Neural cell (in vitro differentiated cells): ENCODE measurements at regions not wholly inside any gene's neighbourhood (a gene's known extent, or its start where the extent isn't known, plus 50 kb on each side); places are given as distances from the start of the nearest gene placed in this dataset.

Experiments used
- H2AFZ ChIP-seq: fragments of 200-600, 300-800 bp; sonication (generic), shearing (Covaris generic); 2 replicates; pipeline ENCODE4 v1.6.0; 2014; ENCODE audit warnings: low read depth, mild to moderate bottlenecking, antibody characterized with exemption, low read length, moderate library complexity
- H3F3A ChIP-seq: fragments of 200-600 bp; shearing (Covaris generic); 2 replicates; pipeline ENCODE4 v1.6.1; 2016; ENCODE audit warnings: mild to moderate bottlenecking, moderate library complexity, mixed read lengths, antibody characterized with exemption, low read length; ENCODE audit not compliant: insufficient read depth, poor library complexity, severe bottlenecking
- H3K27ac ChIP-seq: fragments of 200-600, 300-800 bp; sonication (generic), shearing (Covaris generic); 2 replicates; pipeline ENCODE4 v1.5.1; 2014; ENCODE audit warnings: mild to moderate bottlenecking, low read length, moderate library complexity
- H3K27me3 ChIP-seq: fragments of 300-800, 200-600 bp; sonication (generic), shearing (Covaris generic); 2 replicates; pipeline ENCODE4 v1.6.0; 2014; ENCODE audit warnings: mild to moderate bottlenecking, low read depth, low read length, moderate library complexity; ENCODE audit not compliant: insufficient read depth
- H3K36me3 ChIP-seq: fragments of 300-800, 200-600 bp; sonication (generic), shearing (Covaris generic); 2 replicates; pipeline ENCODE4 v1.5.1; 2014; ENCODE audit warnings: mild to moderate bottlenecking, antibody characterized with exemption, low read length, moderate library complexity; ENCODE audit not compliant: insufficient read depth
- H3K4me2 ChIP-seq: fragments of 300-800, 200-600 bp; sonication (generic), shearing (Covaris generic); 2 replicates; pipeline ENCODE4 v1.6.0; 2014; ENCODE audit warnings: mild to moderate bottlenecking, low read length
- H3K4me3 ChIP-seq: fragments of 300-800, 200-600 bp; sonication (generic), shearing (Covaris generic); 2 replicates; pipeline ENCODE4 v1.5.1; 2014; ENCODE audit warnings: mild to moderate bottlenecking, low read length, moderate library complexity
- H3K79me2 ChIP-seq: fragments of 200-600 bp; shearing (Covaris generic); replicated peaks from 2 replicates; pipeline ENCODE4 v1.6.0; 2014; ENCODE audit warnings: mild to moderate bottlenecking, low read length, moderate library complexity; ENCODE audit not compliant: insufficient read depth
- H3K9ac ChIP-seq: fragments of 300-800, 200-600 bp; sonication (generic), shearing (Covaris generic); 2 replicates; pipeline ENCODE4 v1.6.1; 2016; ENCODE audit warnings: mild to moderate bottlenecking, low read length, mixed read lengths
- H3K9me2 ChIP-seq: fragments of 200-600 bp; shearing (Covaris generic); 2 replicates; pipeline ENCODE4 v1.6.1; 2016; ENCODE audit warnings: mild to moderate bottlenecking, low read length, mixed read lengths; ENCODE audit not compliant: insufficient read depth
- H3K9me3 ChIP-seq: fragments of 200-600, 300-800 bp; sonication (generic), shearing (Covaris generic); 2 replicates; pipeline ENCODE4 v1.6.1; 2016; ENCODE audit warnings: mild to moderate bottlenecking, mixed run types, low read length, moderate library complexity, mixed read lengths
- H4K20me1 ChIP-seq: fragments of 200-600 bp; shearing (Covaris generic); 2 replicates; pipeline ENCODE4 v1.6.1; 2016; ENCODE audit warnings: mild to moderate bottlenecking, mixed run types; ENCODE audit not compliant: insufficient read depth
- EP300 ChIP-seq: fragments of 450-650 bp; conservative IDR thresholded peaks from 2 replicates; pipeline ENCODE4 v1.6.1; 2014; ENCODE audit warnings: antibody characterized with exemption, mild to moderate bottlenecking, moderate library complexity; ENCODE audit not compliant: poor library complexity, severe bottlenecking
- EZH2 ChIP-seq: fragments of 200-600, 300-800 bp; shearing (Covaris generic), sonication (generic); IDR thresholded peaks from 2 replicates; pipeline ENCODE4 v1.6.1; 2014; ENCODE audit warnings: antibody characterized with exemption, low read length, borderline replicate concordance, mild to moderate bottlenecking; ENCODE audit not compliant: insufficient read depth, poor library complexity, severe bottlenecking
- MXI1 ChIP-seq: fragments of 450-650 bp; conservative IDR thresholded peaks from 2 replicates; pipeline ENCODE4 v1.6.1; 2014; ENCODE audit warnings: antibody characterized with exemption, mild to moderate bottlenecking; ENCODE audit not compliant: poor library complexity, severe bottlenecking
- POLR2AphosphoS5 ChIP-seq: IDR thresholded peaks from 2 replicates; pipeline ENCODE4 v1.6.1; 2012
- RAD21 ChIP-seq: fragments of 450-650 bp; conservative IDR thresholded peaks from 2 replicates; pipeline ENCODE4 v1.6.1; 2014; ENCODE audit warnings: antibody characterized with exemption, mild to moderate bottlenecking, moderate library complexity
- SMC3 ChIP-seq: fragments of 450-650 bp; conservative IDR thresholded peaks from 2 replicates; pipeline ENCODE4 v1.6.1; 2014; ENCODE audit warnings: antibody characterized with exemption, mild to moderate bottlenecking, moderate library complexity; ENCODE audit not compliant: poor library complexity
- TAF1 ChIP-seq: IDR thresholded peaks from 2 replicates; pipeline ENCODE4 v1.6.1; 2012; ENCODE audit warnings: low read depth
- TF ChIP-seq, protein P1 (sequence below): IDR thresholded peaks from 2 replicates; pipeline ENCODE4 v1.6.1; 2012; ENCODE audit warnings: borderline replicate concordance
- TF ChIP-seq, protein P2 (sequence below): fragments of 450-650 bp; IDR thresholded peaks from 2 replicates; pipeline ENCODE4 v1.5.1; 2014; ENCODE audit warnings: antibody characterized with exemption, mild to moderate bottlenecking, moderate library complexity; ENCODE audit not compliant: poor library complexity, severe bottlenecking

DNA sequence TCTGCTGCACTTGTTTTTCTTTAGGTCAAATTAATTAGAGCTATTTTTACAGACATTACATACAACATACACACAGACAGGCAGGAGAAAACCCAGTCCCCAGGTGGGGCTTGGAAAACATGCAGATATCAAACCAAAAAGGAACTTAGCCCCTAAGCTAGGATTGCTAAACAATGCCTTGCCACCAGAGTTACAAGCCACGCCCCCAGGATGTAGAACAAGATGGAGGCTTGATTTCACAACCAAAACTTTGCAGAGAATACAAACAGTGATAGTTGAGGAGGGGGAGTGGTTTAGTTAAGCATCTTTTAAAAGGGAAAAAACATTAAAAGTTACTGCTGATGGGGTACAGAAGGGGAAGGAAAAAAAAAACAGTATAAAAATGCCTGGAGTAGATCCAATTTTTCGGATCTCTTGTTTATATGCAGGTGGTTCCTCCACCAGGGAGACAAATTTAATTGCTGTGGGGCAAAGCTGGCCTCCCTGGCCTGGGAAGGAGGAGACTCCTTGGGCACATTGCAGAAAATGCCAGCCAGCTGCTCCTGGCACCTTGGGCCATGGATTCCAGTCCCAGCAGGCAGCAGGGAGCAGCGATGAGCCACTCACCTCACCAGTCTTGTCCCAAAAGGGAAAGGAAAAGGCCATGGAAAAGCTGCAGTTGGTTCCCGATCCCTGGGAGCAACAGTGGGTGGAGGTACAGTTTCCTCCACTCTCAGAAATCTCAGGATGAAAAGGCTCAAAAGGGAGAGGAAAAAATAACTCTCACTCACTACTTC is 348.4 kb upstream of the REG3G start:
- no peak overlapping the region for H3K27ac ChIP-seq
- TF ChIP-seq, protein P1, sequence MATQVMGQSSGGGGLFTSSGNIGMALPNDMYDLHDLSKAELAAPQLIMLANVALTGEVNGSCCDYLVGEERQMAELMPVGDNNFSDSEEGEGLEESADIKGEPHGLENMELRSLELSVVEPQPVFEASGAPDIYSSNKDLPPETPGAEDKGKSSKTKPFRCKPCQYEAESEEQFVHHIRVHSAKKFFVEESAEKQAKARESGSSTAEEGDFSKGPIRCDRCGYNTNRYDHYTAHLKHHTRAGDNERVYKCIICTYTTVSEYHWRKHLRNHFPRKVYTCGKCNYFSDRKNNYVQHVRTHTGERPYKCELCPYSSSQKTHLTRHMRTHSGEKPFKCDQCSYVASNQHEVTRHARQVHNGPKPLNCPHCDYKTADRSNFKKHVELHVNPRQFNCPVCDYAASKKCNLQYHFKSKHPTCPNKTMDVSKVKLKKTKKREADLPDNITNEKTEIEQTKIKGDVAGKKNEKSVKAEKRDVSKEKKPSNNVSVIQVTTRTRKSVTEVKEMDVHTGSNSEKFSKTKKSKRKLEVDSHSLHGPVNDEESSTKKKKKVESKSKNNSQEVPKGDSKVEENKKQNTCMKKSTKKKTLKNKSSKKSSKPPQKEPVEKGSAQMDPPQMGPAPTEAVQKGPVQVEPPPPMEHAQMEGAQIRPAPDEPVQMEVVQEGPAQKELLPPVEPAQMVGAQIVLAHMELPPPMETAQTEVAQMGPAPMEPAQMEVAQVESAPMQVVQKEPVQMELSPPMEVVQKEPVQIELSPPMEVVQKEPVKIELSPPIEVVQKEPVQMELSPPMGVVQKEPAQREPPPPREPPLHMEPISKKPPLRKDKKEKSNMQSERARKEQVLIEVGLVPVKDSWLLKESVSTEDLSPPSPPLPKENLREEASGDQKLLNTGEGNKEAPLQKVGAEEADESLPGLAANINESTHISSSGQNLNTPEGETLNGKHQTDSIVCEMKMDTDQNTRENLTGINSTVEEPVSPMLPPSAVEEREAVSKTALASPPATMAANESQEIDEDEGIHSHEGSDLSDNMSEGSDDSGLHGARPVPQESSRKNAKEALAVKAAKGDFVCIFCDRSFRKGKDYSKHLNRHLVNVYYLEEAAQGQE, result no peak
- no peak for TF ChIP-seq RAD21
- TF ChIP-seq EP300, result no peak
- no peak for TF ChIP-seq MXI1
- no peak for TF ChIP-seq EZH2
- TF ChIP-seq POLR2AphosphoS5, result no peak
- TF ChIP-seq, protein P2, sequence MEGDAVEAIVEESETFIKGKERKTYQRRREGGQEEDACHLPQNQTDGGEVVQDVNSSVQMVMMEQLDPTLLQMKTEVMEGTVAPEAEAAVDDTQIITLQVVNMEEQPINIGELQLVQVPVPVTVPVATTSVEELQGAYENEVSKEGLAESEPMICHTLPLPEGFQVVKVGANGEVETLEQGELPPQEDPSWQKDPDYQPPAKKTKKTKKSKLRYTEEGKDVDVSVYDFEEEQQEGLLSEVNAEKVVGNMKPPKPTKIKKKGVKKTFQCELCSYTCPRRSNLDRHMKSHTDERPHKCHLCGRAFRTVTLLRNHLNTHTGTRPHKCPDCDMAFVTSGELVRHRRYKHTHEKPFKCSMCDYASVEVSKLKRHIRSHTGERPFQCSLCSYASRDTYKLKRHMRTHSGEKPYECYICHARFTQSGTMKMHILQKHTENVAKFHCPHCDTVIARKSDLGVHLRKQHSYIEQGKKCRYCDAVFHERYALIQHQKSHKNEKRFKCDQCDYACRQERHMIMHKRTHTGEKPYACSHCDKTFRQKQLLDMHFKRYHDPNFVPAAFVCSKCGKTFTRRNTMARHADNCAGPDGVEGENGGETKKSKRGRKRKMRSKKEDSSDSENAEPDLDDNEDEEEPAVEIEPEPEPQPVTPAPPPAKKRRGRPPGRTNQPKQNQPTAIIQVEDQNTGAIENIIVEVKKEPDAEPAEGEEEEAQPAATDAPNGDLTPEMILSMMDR, result no peak
- TF ChIP-seq SMC3, result no peak
- TF ChIP-seq TAF1, result no peak
- no peaks in the 10 kb centered on the region for H4K20me1 ChIP-seq
- no peaks in the 10 kb centered on the region for H3K79me2 ChIP-seq
- H3K4me2 ChIP-seq, result no peak overlapping the region
- no peak overlapping the region for H3K4me3 ChIP-seq
- H3K27me3 ChIP-seq, result no peaks in the 10 kb centered on the region
- no peak overlapping the region for H2AFZ ChIP-seq
- H3K9me3 ChIP-seq, result no peaks in the 10 kb centered on the region
- no peaks in the 10 kb centered on the region for H3F3A ChIP-seq
- H3K36me3 ChIP-seq, result no peaks in the 10 kb centered on the region
- no peaks in the 10 kb centered on the region for H3K9me2 ChIP-seq
- no peak overlapping the region for H3K9ac ChIP-seq

DNA sequence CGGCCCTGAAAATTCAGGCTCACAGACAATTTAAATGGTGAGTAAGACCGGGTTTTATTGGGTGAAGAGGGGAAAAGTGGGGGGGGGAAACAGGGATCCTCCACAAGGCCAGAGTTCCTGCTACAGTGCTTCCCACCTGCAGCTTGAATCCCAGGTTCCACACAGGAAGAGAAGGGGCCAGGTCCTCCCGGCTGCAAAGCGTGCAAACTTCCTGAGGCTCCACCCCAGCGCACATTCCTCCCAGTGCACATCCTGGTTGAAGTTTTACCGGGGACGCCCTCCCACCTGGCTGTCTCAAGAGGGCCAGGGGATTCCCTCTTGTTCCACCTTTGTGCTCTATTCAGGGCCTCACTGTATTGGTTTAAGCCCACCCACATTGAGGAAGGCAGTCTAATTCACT is 347.7 kb upstream of the REG3G start:
- Histone ChIP-seq H3K27ac (no peak overlapping the region), H3K9ac (no peak overlapping the region), H3K79me2 (no peaks in the 10 kb centered on the region), H3K27me3 (no peaks in the 10 kb centered on the region), H3F3A (no peaks in the 10 kb centered on the region), H3K9me3 (no peaks in the 10 kb centered on the region), H3K9me2 (no peaks in the 10 kb centered on the region), H4K20me1 (no peaks in the 10 kb centered on the region), H2AFZ (no peak overlapping the region), H3K4me3 (no peak overlapping the region), H3K36me3 (no peaks in the 10 kb centered on the region), H3K4me2 (no peak overlapping the region)
- TF ChIP-seq EZH2 (no peak), SMC3 (no peak), POLR2AphosphoS5 (no peak), EP300 (no peak), MXI1 (no peak)
- TF ChIP-seq, protein P1, result no peak
